Common myeloid progenitor, CD34-positive (primary cell): ENCODE measurements at regions not wholly inside any gene's neighbourhood (a gene's known extent, or its start where the extent isn't known, plus 50 kb on each side); places are given as distances from the start of the nearest gene placed in this dataset.

Source experiments
- CTCF ChIA-PET: fragments of 350-600 bp; sonication (Branson Sonifier 250); formaldehyde crosslinking; loops from one replicate; lab custom pipeline; 2021; ENCODE audit warnings: antibody characterized with exemption; lab: Charles Lee
- POLR2A ChIA-PET: fragments of 350-600 bp; sonication (Branson Sonifier 250); formaldehyde crosslinking; loops from one replicate; lab custom pipeline; 2021; ENCODE audit warnings: antibody characterized with exemption; lab: Charles Lee
- DNase-seq, 3 donors: peaks; one replicate each; pipeline versions ENCODE4 v3.0.0 to v3.0.0-alpha.2; 2013
- H3K27ac ChIP-seq, 2 experiments: 1 replicate in 1 of 2; 2 replicates in 1 of 2; pipeline ENCODE4 v1.7.0; 2013; ENCODE audit warnings: inconsistent platforms in 2 of 2, low read length in 2 of 2, mild to moderate bottlenecking in 2 of 2, low read depth in 1 of 2, moderate library complexity in 1 of 2; ENCODE audit not compliant: severe bottlenecking in 2 of 2, insufficient read depth in 1 of 2, poor library complexity in 1 of 2
- H3K27me3 ChIP-seq, 5 experiments: replicated peaks in 2 of 5; 1 replicate in 3 of 5; 2 replicates in 2 of 5; pipeline versions ENCODE4 v1.6.1 to v1.7.0; 2013; ENCODE audit warnings: low read length in 4 of 5, mild to moderate bottlenecking in 2 of 5, moderate library complexity in 2 of 5, inconsistent platforms in 1 of 5; ENCODE audit not compliant: insufficient read depth in 5 of 5, control insufficient read depth in 4 of 5
- H3K36me3 ChIP-seq, 4 experiments: 1 replicate in 2 of 4; 2 replicates in 2 of 4; pipeline versions ENCODE4 v1.6.1 to v1.7.0; 2013; ENCODE audit warnings: low read length in 3 of 4, control low read depth in 1 of 4, mild to moderate bottlenecking in 1 of 4; ENCODE audit not compliant: control insufficient read depth in 4 of 4, insufficient read depth in 4 of 4
- H3K4me1 ChIP-seq, 4 experiments: 1 replicate in 3 of 4; 2 replicates in 1 of 4; pipeline versions ENCODE4 v1.6.1 to v1.7.1; 2013; ENCODE audit warnings: low read length in 3 of 4, mild to moderate bottlenecking in 3 of 4, control low read depth in 1 of 4, inconsistent platforms in 1 of 4, moderate library complexity in 1 of 4; ENCODE audit not compliant: control insufficient read depth in 4 of 4, insufficient read depth in 4 of 4; ENCODE audit errors: control extremely low read depth in 1 of 4
- H3K4me3 ChIP-seq, 7 experiments: 1 replicate in 4 of 7; 2 replicates in 3 of 7; pipeline versions ENCODE4 v1.5.1 to v1.7.0; 2013; ENCODE audit warnings: mild to moderate bottlenecking in 7 of 7, low read length in 6 of 7, moderate library complexity in 6 of 7, inconsistent platforms in 2 of 7, low read depth in 2 of 7, control low read depth in 1 of 7; ENCODE audit not compliant: insufficient read depth in 4 of 7, control insufficient read depth in 1 of 7; ENCODE audit errors: extremely low read depth in 1 of 7
- H3K9me3 ChIP-seq, 5 experiments: 1 replicate in 4 of 5; 2 replicates in 1 of 5; pipeline versions ENCODE4 v1.6.1 to v1.7.1; 2013; ENCODE audit warnings: low read length in 4 of 5, mild to moderate bottlenecking in 2 of 5, inconsistent platforms in 1 of 5, low read depth in 1 of 5, moderate library complexity in 1 of 5; ENCODE audit not compliant: control insufficient read depth in 4 of 5, insufficient read depth in 2 of 5; ENCODE audit errors: control extremely low read depth in 1 of 5
- WGBS: methylation state at CpG from one replicate; pipeline ENCODE4 v1.1.5; 2013; ENCODE audit not compliant: insufficient coverage; 5-methylcytosine and 5-hydroxymethylcytosine counted together

- Histone ChIP-seq H3K4me1 (no peaks in the 10 kb centered on the region), H3K27ac (no peak overlapping the region), H3K9me3 (no peaks in the 10 kb centered on the region), H3K27me3 (peaks cover 0 to 4% (median 0%) of the 10 kb centered on the region in 5 experiments), H3K36me3 (no peaks in the 10 kb centered on the region), H3K4me3 (no peak overlapping the region)
- POLR2A ChIA-PET, result no interaction called here
- CTCF ChIA-PET, result interaction anchor here (0.6 kb wide), 1 partner anchor 42 kb away, joined by 3 read pairs; no protein-coding TSS in a partner anchor
- no peak for DNase-seq
Measured at GRCh38 chr18:5651736-5652135, 107.9 kb upstream of the EPB41L3 start.

GRCh38 chr18:5649439-5649838, 105.6 kb upstream of the EPB41L3 start:
- 98% methylated on average over 7 of the region's 8 CpGs for WGBS
- CTCF ChIA-PET, result no interaction called here
- H3K36me3 ChIP-seq, result no peaks in the 10 kb centered on the region

DNA sequence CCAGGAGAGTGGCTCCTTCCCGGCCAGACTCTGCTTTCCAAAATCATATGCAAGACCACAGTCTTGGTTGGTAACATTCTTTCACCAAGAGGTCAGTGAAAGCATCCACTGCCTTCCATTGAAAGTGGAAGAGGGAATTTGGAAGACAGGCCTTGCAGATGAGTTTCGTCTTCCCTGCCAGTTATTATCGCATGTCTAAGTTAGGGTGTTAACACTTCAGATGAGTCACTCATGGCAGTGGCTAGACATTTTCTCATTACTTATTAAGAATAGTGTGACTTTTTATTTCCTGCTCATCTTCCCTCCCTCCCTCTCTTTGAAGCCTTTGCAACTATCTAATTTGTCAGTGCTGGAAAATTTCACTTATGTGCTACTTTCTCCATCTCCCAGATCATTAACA, 102.9 kb upstream of the EPB41L3 start:
- Histone ChIP-seq H3K4me1 (no peaks in the 10 kb centered on the region), H3K4me3 (no peak overlapping the region), H3K27ac (no peak overlapping the region), H3K9me3 (no peaks in the 10 kb centered on the region), H3K27me3 (peaks cover 0 to 4% (median 0%) of the 10 kb centered on the region in 5 experiments), H3K36me3 (no peaks in the 10 kb centered on the region)
- whole genome bisulfite sequencing, result 57% methylated on average over 1 of the region's 3 CpGs
- DNase-seq, result no peak
- ChIA-PET CTCF (no interaction called here), POLR2A (no interaction called here)

More at GRCh38 chr18:5649439-5649838, 105.6 kb upstream of the EPB41L3 start:
- Histone ChIP-seq H3K27me3 (peaks cover 0 to 4% (median 0%) of the 10 kb centered on the region in 5 experiments), H3K4me3 (no peak overlapping the region), H3K9me3 (no peaks in the 10 kb centered on the region), H3K27ac (no peak overlapping the region), H3K4me1 (no peaks in the 10 kb centered on the region)
- DNase-seq, result no peak
- POLR2A ChIA-PET, result no interaction called here

DNA sequence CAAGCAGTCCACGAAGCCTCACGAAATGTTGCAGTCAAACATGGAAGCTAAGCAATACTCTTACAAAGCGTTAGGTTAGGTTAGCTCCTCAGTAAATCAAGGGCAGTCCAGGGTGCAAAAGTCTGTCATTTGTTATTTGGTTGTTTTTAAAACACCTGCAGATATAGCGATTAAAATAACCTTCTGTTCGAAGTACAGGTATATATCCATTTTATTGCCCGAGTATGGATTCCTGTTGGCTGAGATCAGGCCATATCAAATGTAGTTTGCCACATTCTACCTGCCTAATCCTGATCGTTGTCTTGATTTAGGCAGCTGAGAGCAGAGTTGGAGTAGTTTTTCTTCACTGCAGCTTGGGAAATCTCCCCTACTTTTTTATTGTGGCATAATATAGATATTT, 99.5 kb upstream of the EPB41L3 start:
- ChIA-PET CTCF (no interaction called here), POLR2A (no interaction called here)
- no peak for DNase-seq
- Histone ChIP-seq H3K4me1 (no peaks in the 10 kb centered on the region), H3K36me3 (no peaks in the 10 kb centered on the region), H3K9me3 (no peaks in the 10 kb centered on the region), H3K4me3 (no peak overlapping the region), H3K27me3 (peaks cover 0 to 9% (median 6%) of the 10 kb centered on the region in 5 experiments), H3K27ac (no peak overlapping the region)
- WGBS, result 97% methylated on average over 6 of the region's 7 CpGs

GRCh38 chr18:5640939-5641338, 97.1 kb upstream of the EPB41L3 start:
- H3K9me3 ChIP-seq, result no peaks in the 10 kb centered on the region
- H3K36me3 ChIP-seq, result no peaks in the 10 kb centered on the region
- H3K27ac ChIP-seq, result no peak overlapping the region
- POLR2A ChIA-PET, result no interaction called here
- peaks cover 8 to 16% (median 9%) of the 10 kb centered on the region in 5 experiments for H3K27me3 ChIP-seq
- H3K4me3 ChIP-seq, result no peak overlapping the region
- WGBS, result 97% methylated on average over 11 of the region's 12 CpGs
- CTCF ChIA-PET, result no interaction called here
- H3K4me1 ChIP-seq, result no peaks in the 10 kb centered on the region
- DNase-seq, result no peak

GRCh38 chr18:5639131-5639530, 95.3 kb upstream of the EPB41L3 start:
- ChIA-PET POLR2A (no interaction called here), CTCF (interaction anchor here (1.1 kb wide), 1 partner anchor 9 kb away, joined by 3 read pairs; no protein-coding TSS in a partner anchor)
- Histone ChIP-seq H3K27me3 (peaks cover 8 to 16% (median 9%) of the 10 kb centered on the region in 5 experiments), H3K9me3 (no peaks in the 10 kb centered on the region), H3K4me3 (no peak overlapping the region), H3K27ac (no peak overlapping the region), H3K36me3 (no peaks in the 10 kb centered on the region), H3K4me1 (no peaks in the 10 kb centered on the region)
- peak in 2 of 3 donors; percentile 60 to 70 for DNase-seq
- 0% methylated on average over 2 of the region's 2 CpGs for WGBS

DNA sequence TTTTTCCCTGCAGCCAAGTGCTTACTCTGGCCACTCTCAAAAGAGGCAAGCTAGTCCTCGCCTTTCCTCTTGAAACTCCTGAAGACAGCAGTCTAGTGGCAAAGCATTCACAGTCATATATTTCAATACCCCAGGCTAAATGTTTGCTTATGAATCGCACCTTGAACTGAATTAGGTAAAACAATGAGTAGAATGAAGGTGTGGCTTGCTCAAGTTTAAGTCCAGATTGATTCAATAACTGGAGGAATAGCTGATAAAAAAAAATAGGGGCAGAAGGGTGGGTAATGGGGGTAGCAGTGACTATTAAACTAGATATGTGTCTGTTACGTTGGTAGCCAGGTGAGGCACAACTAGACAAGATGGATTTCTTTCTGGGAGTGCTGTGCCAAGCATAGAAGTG, 88.2 kb upstream of the EPB41L3 start:
- H3K4me1 ChIP-seq, result peaks cover 0 to 32% (median 25%) of the 10 kb centered on the region in 4 experiments
- no peaks in the 10 kb centered on the region for H3K36me3 ChIP-seq
- H3K27ac ChIP-seq, result no peak overlapping the region
- peaks cover 10 to 66% (median 28%) of the 10 kb centered on the region in 5 experiments for H3K27me3 ChIP-seq
- POLR2A ChIA-PET, result no interaction called here
- CTCF ChIA-PET, result no interaction called here
- WGBS, result 100% methylated on average over 3 of the region's 3 CpGs
- no peak for DNase-seq
- no peak overlapping the region for H3K4me3 ChIP-seq
- peaks cover 0 to 2% (median 0%) of the 10 kb centered on the region in 5 experiments for H3K9me3 ChIP-seq
